ENCODE measurements at regions not wholly inside any gene's neighbourhood (a gene's known extent, or its start where the extent isn't known, plus 50 kb on each side); places are given as distances from the start of the nearest gene placed in this dataset.

DNA sequence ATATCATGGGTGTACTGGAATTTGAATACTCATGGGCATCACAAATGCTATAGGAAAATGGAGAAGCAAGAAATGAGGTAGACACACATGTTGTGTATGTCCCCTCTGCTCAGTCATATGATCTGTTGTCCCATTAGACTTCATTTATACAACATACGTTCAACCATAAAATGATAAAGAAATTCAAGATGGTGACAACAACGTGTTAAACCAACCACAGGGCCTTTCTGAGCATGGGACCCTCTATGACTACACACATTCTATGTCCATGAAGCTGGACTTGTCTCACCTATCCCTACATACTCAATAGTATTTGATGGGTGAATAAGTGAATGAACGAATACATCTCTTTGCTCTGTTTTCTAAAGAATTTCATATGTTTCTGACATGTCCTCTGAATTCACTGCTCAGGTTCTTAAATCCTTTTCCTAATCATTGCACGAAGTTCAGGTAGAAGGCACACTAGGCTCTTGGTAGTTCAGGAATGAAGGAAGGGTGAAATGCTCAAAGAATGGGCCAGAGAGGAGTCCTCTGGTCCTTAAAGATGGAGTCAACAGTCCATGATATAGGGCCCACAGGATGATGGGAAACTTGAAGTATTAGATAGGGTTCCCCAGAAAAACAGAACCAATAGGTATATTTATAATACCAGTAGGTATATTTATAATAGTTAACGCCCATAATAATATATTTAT, 105.7 kb upstream of the PPM1H start:
- TF ChIP-seq BRF2 (IDR thresholded peaks at IDR 0.05; ENCODE audit: borderline replicate concordance, insufficient read depth, insufficient read length) (no peak), ATF1 (CRISPR knock-in tag; IDR thresholded peaks at IDR 0.05) (no peak), ATF1 (tag; IDR thresholded peaks at IDR 0.05) (no peak), EP300 (IDR thresholded peaks at IDR 0.05; ENCODE audit: low read length) (no peak), MECOM (CRISPR knock-in tag; IDR thresholded peaks at IDR 0.05) (no peak), CTCF (IDR thresholded peaks at IDR 0.05 in 2 of 3, conservative IDR thresholded peaks at IDR 0.05 in 1 of 3; ENCODE audit: insufficient read depth in 2 of 3, low read depth in 1 of 3, low read length in 3 of 3) (no peak), SMARCA4 (IDR thresholded peaks at IDR 0.05) (no peak), PRPF4 (IDR thresholded peaks at IDR 0.05; ENCODE audit: insufficient read depth, low read depth, low read length, poor library complexity, severe bottlenecking) (no peak), ZBTB26 (CRISPR knock-in tag; IDR thresholded peaks at IDR 0.05) (no peak), TEAD2 (tag; IDR thresholded peaks at IDR 0.05) (no peak), TAF1 (IDR thresholded peaks at IDR 0.05; ENCODE audit: control insufficient read depth, extremely low read depth, insufficient read depth, low read length, severe bottlenecking) (no peak), HNRNPK (IDR thresholded peaks at IDR 0.05; ENCODE audit: low read depth, low read length, poor library complexity, severe bottlenecking) (no peak), NR1H2 (CRISPR knock-in tag; IDR thresholded peaks at IDR 0.05) (no peak)
- TF ChIP-seq, protein P1, sequence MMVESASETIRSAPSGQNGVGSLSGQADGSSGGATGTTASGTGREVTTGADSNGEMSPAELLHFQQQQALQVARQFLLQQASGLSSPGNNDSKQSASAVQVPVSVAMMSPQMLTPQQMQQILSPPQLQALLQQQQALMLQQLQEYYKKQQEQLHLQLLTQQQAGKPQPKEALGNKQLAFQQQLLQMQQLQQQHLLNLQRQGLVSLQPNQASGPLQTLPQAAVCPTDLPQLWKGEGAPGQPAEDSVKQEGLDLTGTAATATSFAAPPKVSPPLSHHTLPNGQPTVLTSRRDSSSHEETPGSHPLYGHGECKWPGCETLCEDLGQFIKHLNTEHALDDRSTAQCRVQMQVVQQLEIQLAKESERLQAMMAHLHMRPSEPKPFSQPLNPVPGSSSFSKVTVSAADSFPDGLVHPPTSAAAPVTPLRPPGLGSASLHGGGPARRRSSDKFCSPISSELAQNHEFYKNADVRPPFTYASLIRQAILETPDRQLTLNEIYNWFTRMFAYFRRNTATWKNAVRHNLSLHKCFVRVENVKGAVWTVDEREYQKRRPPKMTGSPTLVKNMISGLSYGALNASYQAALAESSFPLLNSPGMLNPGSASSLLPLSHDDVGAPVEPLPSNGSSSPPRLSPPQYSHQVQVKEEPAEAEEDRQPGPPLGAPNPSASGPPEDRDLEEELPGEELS (CRISPR knock-in tag; IDR thresholded peaks at IDR 0.05; ENCODE audit: borderline replicate concordance) = no peak

All from K562 (cell line).